Psoas muscle (tissue), 7 donors: ENCODE measurements at regions not wholly inside any gene's neighbourhood (a gene's known extent, or its start where the extent isn't known, plus 50 kb on each side); places are given as distances from the start of the nearest gene placed in this dataset.

ENCODE experiments used
- ATAC-seq, 4 donors: fragments of 200-7000 bp; cut with Tn5 transposase; one replicate each; pipeline ENCODE4 v1.9.1; 2020; ENCODE audit warnings: moderate library complexity in 3 of 4, mild to moderate bottlenecking in 2 of 4
- DNase-seq, 2 donors: peaks; one replicate each; pipeline ENCODE4 v3.0.0-alpha.2; 2020
- H3K27ac ChIP-seq: fragments of 200-600 bp; one replicate; pipeline ENCODE4 v1.8.0; 2022
- H3K27me3 ChIP-seq, 3 donors: fragments of 200-600 bp in 1 of 3; one replicate each; pipeline versions ENCODE4 v1.6.1 to v1.8.0; 2013 to 2022; ENCODE audit warnings: low read length in 2 of 3, mild to moderate bottlenecking in 2 of 3, moderate library complexity in 1 of 3; ENCODE audit not compliant: insufficient read depth in 3 of 3
- H3K36me3 ChIP-seq, 2 donors: fragments of 200-600 bp in 1 of 2; one replicate each; pipeline versions ENCODE4 v1.6.1 to v1.8.0; 2013 to 2022; ENCODE audit warnings: low read depth in 1 of 2, mild to moderate bottlenecking in 1 of 2, moderate library complexity in 1 of 2; ENCODE audit not compliant: insufficient read depth in 1 of 2
- H3K4me1 ChIP-seq: fragments of 200-600 bp; one replicate; pipeline ENCODE4 v1.8.0; 2022
- H3K4me3 ChIP-seq: fragments of 200-600 bp; one replicate; pipeline ENCODE4 v1.8.0; 2022; ENCODE audit warnings: mild to moderate bottlenecking
- H3K9me3 ChIP-seq: fragments of 200-600 bp; one replicate; pipeline ENCODE4 v1.8.0; 2022
- CTCF ChIP-seq: fragments of 200-600 bp; IDR thresholded peaks from one replicate; pipeline ENCODE4 v1.8.0; 2022; ENCODE audit warnings: antibody characterized with exemption
- WGBS, 3 donors: extraction: QIAGEN DNeasy Blood & Tissue Kit; methylation state at CpG; one replicate each; pipeline versions ENCODE4 v1.1.6 to v1.1.7; 2013; 5-methylcytosine and 5-hydroxymethylcytosine counted together
- intact Hi-C, 2 donors: fragments of 100-400 bp; cut with DNase I; formaldehyde crosslinking; loops; one replicate each; pipeline versions ENCODE4 v1.11.0 to v1.14.2; 2022
- donor health status: healthy with polysubstance abuse.
- donor health status: DM: no; HTN: no; CAD: no; lungs with moderate emphysema.
- donor health status: Bipolar disorder and iron deficiency.
- donor health status: healthy.
- donor health status: DM: yes; HTN: yes; CAD: no.
- donor health status: DM: no; HTN: no; CAD: no.
- donor health status: DM: yes; HTN: yes; CAD: no.

GRCh38 chr4:20086067-20086798 lies 165.5 kb upstream of the SLIT2 start:
- no peak overlapping the region for H3K27ac ChIP-seq
- no peaks in the 10 kb centered on the region for H3K27me3 ChIP-seq
- intact Hi-C loops, result no loop called here
- ATAC-seq, result no peak
- no peak for DNase-seq
- WGBS, 3 donors, result 58 to 65% (median 60%) methylated on average over 6 of the region's 6 CpGs
- no peaks in the 10 kb centered on the region for H3K36me3 ChIP-seq
- TF ChIP-seq CTCF, result no peak
- H3K9me3 ChIP-seq, result no peaks in the 10 kb centered on the region
- no peak overlapping the region for H3K4me3 ChIP-seq
- no peaks in the 10 kb centered on the region for H3K4me1 ChIP-seq

GRCh38 chr4:20085653-20086052 lies 166.1 kb upstream of the SLIT2 start:
- intact Hi-C loops, result no loop called here
- Histone ChIP-seq H3K4me3 (no peak overlapping the region), H3K4me1 (no peaks in the 10 kb centered on the region), H3K27ac (no peak overlapping the region), H3K36me3 (no peaks in the 10 kb centered on the region), H3K9me3 (no peaks in the 10 kb centered on the region), H3K27me3 (no peaks in the 10 kb centered on the region)
- DNase-seq (no peak), ATAC-seq (no peak)
- WGBS, 3 donors, result 50 to 88% (median 75%) methylated on average over 1 of the region's 1 CpG
- TF ChIP-seq CTCF, result no peak

GRCh38 chr4:20085156-20085555 lies 166.5 kb upstream of the SLIT2 start:
- no peak for ATAC-seq
- 80 to 86% (median 82%) methylated on average over 3 of the region's 3 CpGs for WGBS, 3 donors
- Histone ChIP-seq H3K9me3 (no peaks in the 10 kb centered on the region), H3K27me3 (no peaks in the 10 kb centered on the region), H3K27ac (no peak overlapping the region), H3K36me3 (no peaks in the 10 kb centered on the region), H3K4me1 (no peaks in the 10 kb centered on the region), H3K4me3 (no peak overlapping the region)
- intact Hi-C loops, result no loop called here
- TF ChIP-seq CTCF, result no peak
- no peak for DNase-seq

GRCh38 chr4:20084488-20084887 lies 167.2 kb upstream of the SLIT2 start:
- Histone ChIP-seq H3K4me3 (no peak overlapping the region), H3K9me3 (no peaks in the 10 kb centered on the region), H3K36me3 (no peaks in the 10 kb centered on the region), H3K27ac (no peak overlapping the region), H3K27me3 (no peaks in the 10 kb centered on the region), H3K4me1 (no peaks in the 10 kb centered on the region)
- intact Hi-C loops, result no loop called here
- DNase-seq, result no peak
- no peak for ATAC-seq
- TF ChIP-seq CTCF, result no peak

GRCh38 chr4:20078644-20079043 lies 173.1 kb upstream of the SLIT2 start:
- no peak for ATAC-seq
- intact Hi-C loops, result no loop called here

More at GRCh38 chr4:20078644-20079043, 173.1 kb upstream of the SLIT2 start:
- TF ChIP-seq CTCF, result no peak
- Histone ChIP-seq H3K9me3 (no peaks in the 10 kb centered on the region), H3K4me1 (no peaks in the 10 kb centered on the region), H3K27ac (no peak overlapping the region), H3K4me3 (no peak overlapping the region), H3K36me3 (no peaks in the 10 kb centered on the region), H3K27me3 (no peaks in the 10 kb centered on the region)
- WGBS, 3 donors, result 80 to 87% (median 81%) methylated on average over 5 of the region's 5 CpGs
- no peak for DNase-seq
